Upper lobe of right lung (tissue), 1 donor: ENCODE measurements at regions not wholly inside any gene's neighbourhood (a gene's known extent, or its start where the extent isn't known, plus 50 kb on each side); places are given as distances from the start of the nearest gene placed in this dataset.

Experiments
- ATAC-seq: fragments of 200-7000 bp; cut with Tn5 transposase; one replicate; pipeline ENCODE4 v1.9.1; 2020; ENCODE audit warnings: mild to moderate bottlenecking, moderate library complexity
- DNase-seq: peaks from one replicate; pipeline ENCODE4 v3.0.0-alpha.2; 2020
- H3K27ac ChIP-seq: fragments of 200-600 bp; one replicate; pipeline ENCODE4 v1.8.0; 2022
- H3K27me3 ChIP-seq: fragments of 200-600 bp; one replicate; pipeline ENCODE4 v1.8.0; 2022; ENCODE audit warnings: mild to moderate bottlenecking
- H3K36me3 ChIP-seq: fragments of 200-600 bp; one replicate; pipeline ENCODE4 v1.8.0; 2022
- H3K4me1 ChIP-seq: fragments of 200-600 bp; one replicate; pipeline ENCODE4 v1.8.0; 2022
- H3K4me3 ChIP-seq: fragments of 200-600 bp; one replicate; pipeline ENCODE4 v1.8.0; 2022; ENCODE audit warnings: mild to moderate bottlenecking
- H3K9me3 ChIP-seq: fragments of 200-600 bp; one replicate; pipeline ENCODE4 v1.8.0; 2022
- CTCF ChIP-seq: fragments of 200-600 bp; IDR thresholded peaks from one replicate; pipeline ENCODE4 v1.8.0; 2022; ENCODE audit warnings: antibody characterized with exemption
- intact Hi-C: fragments of 100-400 bp; cut with DNase I; formaldehyde crosslinking; loops from one replicate; pipeline ENCODE4 v1.11.0; 2022
- donor health status: DM: no; HTN: yes; CAD: no; lungs with severe emphysema.

- H3K27me3 ChIP-seq = no peaks in the 10 kb centered on the region
- no peaks in the 10 kb centered on the region for H3K36me3 ChIP-seq
- H3K4me1 ChIP-seq = no peaks in the 10 kb centered on the region
- H3K4me3 ChIP-seq = no peak overlapping the region
- DNase-seq (no peak), ATAC-seq (no peak)
- TF ChIP-seq CTCF = no peak
- no peaks in the 10 kb centered on the region for H3K9me3 ChIP-seq
- intact Hi-C loops = no loop called here
- H3K27ac ChIP-seq = no peak overlapping the region
Measured at GRCh38 chr17:73888862-73889261, 244.6 kb upstream of the SDK2 start.

- TF ChIP-seq CTCF = no peak
- Histone ChIP-seq H3K27ac (no peak overlapping the region), H3K4me1 (no peaks in the 10 kb centered on the region), H3K4me3 (no peak overlapping the region), H3K36me3 (no peaks in the 10 kb centered on the region), H3K27me3 (no peaks in the 10 kb centered on the region), H3K9me3 (no peaks in the 10 kb centered on the region)
- DNase-seq (no peak), ATAC-seq (no peak)
- intact Hi-C loops = no loop called here
Measured at GRCh38 chr17:73889439-73889838, 245.2 kb upstream of the SDK2 start.

- H3K27me3 ChIP-seq = peaks cover 4% of the 10 kb centered on the region
- no peak overlapping the region for H3K4me3 ChIP-seq
- H3K36me3 ChIP-seq = no peaks in the 10 kb centered on the region
- no peak for DNase-seq
- H3K9me3 ChIP-seq = no peaks in the 10 kb centered on the region
- H3K4me1 ChIP-seq = no peaks in the 10 kb centered on the region
- ATAC-seq = no peak
- no peak for TF ChIP-seq CTCF
- intact Hi-C loops = no loop called here
- no peak overlapping the region for H3K27ac ChIP-seq
Measured at GRCh38 chr17:73890831-73891405, 246.7 kb upstream of the SDK2 start.

- Histone ChIP-seq H3K4me3 (no peak overlapping the region), H3K9me3 (no peaks in the 10 kb centered on the region), H3K27me3 (peaks cover 27% of the 10 kb centered on the region), H3K27ac (no peak overlapping the region), H3K36me3 (no peaks in the 10 kb centered on the region), H3K4me1 (no peaks in the 10 kb centered on the region)
- intact Hi-C loops = no loop called here
- ATAC-seq = no peak
- TF ChIP-seq CTCF = no peak
- no peak for DNase-seq
Measured at GRCh38 chr17:73895157-73895556, 250.9 kb upstream of the SDK2 start.

GRCh38 chr17:73896966-73897365 is 252.7 kb upstream of the SDK2 start:
- H3K4me3 ChIP-seq = no peak overlapping the region
- no peak for DNase-seq
- TF ChIP-seq CTCF = no peak
- no peaks in the 10 kb centered on the region for H3K9me3 ChIP-seq
- H3K36me3 ChIP-seq = no peaks in the 10 kb centered on the region
- ATAC-seq = no peak
- intact Hi-C loops = no loop called here
- no peaks in the 10 kb centered on the region for H3K4me1 ChIP-seq
- peaks cover 34% of the 10 kb centered on the region for H3K27me3 ChIP-seq
- no peak overlapping the region for H3K27ac ChIP-seq

- DNase-seq (no peak), ATAC-seq (no peak)
- TF ChIP-seq CTCF = no peak
- H3K4me1 ChIP-seq = no peaks in the 10 kb centered on the region
- no peak overlapping the region for H3K27ac ChIP-seq
- H3K36me3 ChIP-seq = no peaks in the 10 kb centered on the region
- no peaks in the 10 kb centered on the region for H3K9me3 ChIP-seq
- H3K4me3 ChIP-seq = no peak overlapping the region
- peaks cover 41% of the 10 kb centered on the region for H3K27me3 ChIP-seq
- intact Hi-C loops = no loop called here
Measured at GRCh38 chr17:73899839-73900238, 255.6 kb upstream of the SDK2 start.
